HG03342 (cell line): ENCODE measurements at regions not wholly inside any gene's neighbourhood (a gene's known extent, or its start where the extent isn't known, plus 50 kb on each side); places are given as distances from the start of the nearest gene placed in this dataset.
"Not testable (repeated sequence)": the region's sequence is repeated elsewhere in the genome, so short reads cannot be mapped to it uniquely, and the experiment has no call there.

Experiments
- ATAC-seq: cut with Tn5 transposase; IDR thresholded peaks from one replicate; pipeline ENCODE4 v1.9.1; 2021; ENCODE audit warnings: mild to moderate bottlenecking, moderate library complexity; ENCODE audit not compliant: unreplicated experiment

- no peak for ATAC-seq
Observed at GRCh38 chr16:77488652-77489051, 53.8 kb upstream of the ADAMTS18 start.

DNA sequence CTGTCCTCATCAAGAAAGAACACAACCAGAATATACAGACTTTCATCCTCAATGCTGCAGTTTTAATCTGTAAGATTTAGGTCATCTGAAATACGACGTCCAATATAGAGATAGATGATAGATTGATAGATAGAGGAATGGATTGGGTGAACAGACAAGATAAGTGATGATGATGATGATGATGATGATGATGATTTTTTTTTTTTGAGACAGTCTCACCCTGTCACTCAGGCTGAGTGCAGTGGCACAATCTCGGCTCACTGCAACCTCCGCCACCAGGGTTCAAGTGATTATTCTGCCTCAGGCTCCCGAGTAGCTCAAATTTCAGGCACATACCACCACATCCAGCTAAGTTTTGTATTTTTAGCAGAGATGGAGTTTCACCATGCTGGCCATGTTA is 56.3 kb upstream of the ADAMTS18 start:
- ATAC-seq = no peak

DNA sequence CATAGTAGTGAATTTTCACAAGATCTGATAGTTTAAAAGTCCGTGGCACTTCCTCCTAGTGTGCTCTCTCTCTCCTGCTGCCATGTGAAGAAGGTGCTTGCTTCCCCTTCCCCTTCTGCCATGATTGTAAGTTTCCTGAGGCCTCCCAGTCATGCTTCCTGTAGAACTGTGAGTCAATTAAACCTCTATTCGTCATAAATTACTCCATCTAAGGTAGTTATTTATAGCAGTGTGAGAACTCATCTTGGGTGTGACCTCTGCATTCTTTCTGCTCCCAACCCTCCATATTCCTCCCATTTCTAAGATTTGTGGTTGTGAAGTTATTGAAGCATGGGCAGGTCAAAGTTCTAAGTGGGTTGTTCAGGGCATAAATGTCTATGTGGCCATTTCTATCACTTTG is 62.1 kb upstream of the ADAMTS18 start:
- ATAC-seq = no peak

DNA sequence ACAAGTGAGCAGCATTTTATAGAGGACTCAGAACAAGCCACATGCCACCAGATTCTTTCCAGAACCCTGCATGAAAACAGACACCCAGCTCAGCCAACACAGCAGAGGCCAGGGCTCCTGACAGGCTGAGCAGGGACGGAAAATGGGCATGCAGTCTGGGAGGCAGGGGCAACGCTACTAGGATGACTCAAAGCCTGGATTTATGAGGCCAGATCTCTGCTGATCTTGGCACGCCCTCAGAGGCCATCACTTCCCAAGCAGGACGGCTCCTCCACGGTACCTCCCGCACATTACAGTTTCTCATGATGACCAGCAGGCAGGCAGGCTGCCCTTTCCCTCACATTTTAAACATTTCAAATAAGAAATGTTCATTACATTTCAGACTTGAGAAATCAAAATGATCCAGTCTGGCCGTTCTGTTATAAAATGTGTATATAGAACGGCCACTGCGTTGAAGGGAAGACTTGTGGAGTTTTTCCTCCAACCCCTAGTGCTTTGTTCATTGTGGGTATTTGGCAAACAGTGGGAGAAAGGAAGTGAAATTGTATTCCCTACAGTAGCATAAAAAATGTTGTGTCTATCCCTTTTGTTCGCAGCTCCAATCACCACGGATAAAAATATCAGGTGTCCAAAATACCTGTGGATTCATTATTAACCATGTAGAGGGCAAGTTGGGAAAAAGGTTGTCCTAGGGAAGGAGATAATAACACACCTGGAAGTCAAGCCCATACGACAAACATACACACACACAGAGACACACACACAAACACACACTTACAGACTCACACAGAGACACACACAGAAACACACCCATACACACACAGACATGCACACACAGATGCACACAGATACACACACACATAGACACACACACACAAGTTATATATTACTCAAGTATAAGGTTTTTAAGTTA is 64.8 kb upstream of the ADAMTS18 start:
- no peak for ATAC-seq

DNA sequence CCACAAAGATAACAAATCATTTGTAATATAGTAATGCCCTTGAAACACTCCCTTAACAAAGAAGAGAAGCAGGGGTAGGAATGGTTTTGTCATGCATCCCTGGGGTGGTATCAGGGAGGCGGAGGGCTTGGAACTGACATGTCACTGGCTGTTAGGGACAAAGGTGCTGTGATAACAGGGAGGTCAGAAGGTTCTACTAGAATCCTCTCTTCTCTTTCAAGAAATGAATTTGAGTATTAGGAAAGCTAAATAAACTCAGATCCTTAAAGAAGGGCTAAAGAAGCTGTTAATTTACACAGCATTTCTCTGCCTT is 65.4 kb upstream of the ADAMTS18 start:
- no peak for ATAC-seq

DNA sequence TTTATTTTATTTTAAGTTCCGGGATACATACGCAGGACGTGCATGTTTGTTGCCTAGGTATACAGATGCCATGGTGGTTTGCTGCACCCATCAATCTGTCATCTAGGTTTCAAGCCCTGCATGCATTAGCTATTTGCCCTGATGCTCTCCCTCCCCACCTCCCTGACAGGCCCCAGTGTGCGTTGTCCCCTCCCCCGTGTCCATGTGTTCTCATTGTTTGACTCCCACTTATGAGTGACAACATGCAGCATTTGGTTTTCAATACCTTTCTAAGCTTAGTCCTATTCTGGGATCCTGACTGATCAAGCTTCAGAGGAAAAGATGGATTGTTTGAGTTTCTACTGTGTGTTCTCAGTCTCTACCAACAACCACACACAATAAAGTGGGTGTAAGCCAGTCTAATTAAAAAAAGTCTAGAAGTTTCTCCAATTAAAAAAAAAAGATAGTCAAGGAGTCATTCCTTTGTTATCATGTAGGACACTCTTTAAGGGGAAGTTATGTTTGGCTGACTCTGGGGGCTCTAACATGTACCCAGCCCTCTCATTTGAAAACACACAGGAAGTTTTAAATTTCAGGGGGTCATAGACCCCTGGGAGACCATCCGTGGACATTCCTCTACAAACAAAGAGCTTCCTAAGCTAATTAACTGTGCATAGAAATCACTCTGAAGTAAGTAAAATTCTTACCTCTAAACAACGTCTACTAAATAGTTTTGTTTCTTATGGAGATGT is 66.3 kb upstream of the ADAMTS18 start:
- ATAC-seq = no peak

- ATAC-seq = no peak
Observed at GRCh38 chr16:77502448-77502847, 67.6 kb upstream of the ADAMTS18 start.

GRCh38 chr16:77506492-77506891 is 71.7 kb upstream of the ADAMTS18 start:
- not testable (repeated sequence) for ATAC-seq

DNA sequence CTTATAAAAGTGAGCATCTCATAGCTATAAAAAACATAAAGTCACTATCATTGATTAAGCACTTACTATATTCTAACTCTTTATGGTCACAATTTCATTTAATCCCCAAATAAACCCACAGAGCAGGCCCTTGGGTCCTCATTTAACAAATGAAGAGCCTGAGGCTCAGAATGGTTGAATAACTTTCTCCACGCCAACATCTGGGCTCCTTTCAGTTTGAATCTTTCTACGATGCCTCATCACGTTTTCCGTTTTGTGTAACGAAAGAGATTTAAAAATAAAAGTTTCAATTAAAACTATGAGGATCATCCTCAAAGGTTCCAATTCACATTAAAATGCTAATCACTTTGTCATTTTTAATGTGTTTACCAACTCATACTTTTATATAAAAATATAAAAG is 74.2 kb upstream of the ADAMTS18 start:
- ATAC-seq = no peak

DNA sequence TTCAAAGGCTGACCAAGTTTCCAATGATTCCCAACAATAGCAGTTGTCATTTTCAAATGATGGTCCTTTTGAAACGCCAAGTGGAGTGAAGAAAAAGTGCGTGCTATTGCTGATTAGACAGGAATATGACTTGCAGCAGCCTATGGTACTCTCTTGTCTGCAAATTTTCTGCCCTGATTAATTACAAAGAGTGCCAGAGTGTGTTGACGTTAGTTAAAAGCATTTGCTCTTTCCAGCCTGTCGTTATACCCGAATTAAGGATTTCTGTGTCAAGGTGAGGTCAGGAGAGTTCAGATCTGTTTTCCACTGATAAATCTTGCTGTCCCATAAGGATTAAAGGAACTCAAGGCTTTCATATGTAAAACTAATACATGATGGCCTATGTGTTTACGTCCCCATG is 75.0 kb upstream of the ADAMTS18 start:
- no peak for ATAC-seq

- ATAC-seq = no peak
Observed at GRCh38 chr16:77511053-77511452, 76.2 kb upstream of the ADAMTS18 start.

- no peak for ATAC-seq
Observed at GRCh38 chr16:77514500-77515220, 79.8 kb upstream of the ADAMTS18 start.

GRCh38 chr16:77525226-77525625 is 90.4 kb upstream of the ADAMTS18 start:
- not testable (repeated sequence) for ATAC-seq

DNA sequence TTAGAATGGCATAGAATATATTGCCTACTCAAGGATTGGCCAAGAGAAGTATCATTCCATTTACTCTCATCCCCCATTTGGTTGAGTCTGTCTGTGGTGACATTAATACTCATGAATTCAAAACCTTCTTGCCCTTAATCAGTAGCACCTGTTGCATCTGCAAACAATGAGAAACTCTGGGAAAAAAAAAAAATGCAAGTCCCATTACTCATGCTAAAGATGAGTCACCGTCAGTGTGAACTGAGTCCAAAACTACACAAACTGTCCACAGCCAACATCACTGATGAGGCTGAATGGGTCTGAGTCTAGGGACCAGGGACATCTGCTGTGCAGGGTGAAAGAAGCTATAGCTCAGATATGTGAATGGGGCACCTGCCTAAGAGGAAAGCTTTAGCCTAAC is 96.9 kb upstream of the ADAMTS18 start:
- ATAC-seq = no peak

GRCh38 chr16:77536809-77537208 is 102.0 kb upstream of the ADAMTS18 start:
- no peak for ATAC-seq

DNA sequence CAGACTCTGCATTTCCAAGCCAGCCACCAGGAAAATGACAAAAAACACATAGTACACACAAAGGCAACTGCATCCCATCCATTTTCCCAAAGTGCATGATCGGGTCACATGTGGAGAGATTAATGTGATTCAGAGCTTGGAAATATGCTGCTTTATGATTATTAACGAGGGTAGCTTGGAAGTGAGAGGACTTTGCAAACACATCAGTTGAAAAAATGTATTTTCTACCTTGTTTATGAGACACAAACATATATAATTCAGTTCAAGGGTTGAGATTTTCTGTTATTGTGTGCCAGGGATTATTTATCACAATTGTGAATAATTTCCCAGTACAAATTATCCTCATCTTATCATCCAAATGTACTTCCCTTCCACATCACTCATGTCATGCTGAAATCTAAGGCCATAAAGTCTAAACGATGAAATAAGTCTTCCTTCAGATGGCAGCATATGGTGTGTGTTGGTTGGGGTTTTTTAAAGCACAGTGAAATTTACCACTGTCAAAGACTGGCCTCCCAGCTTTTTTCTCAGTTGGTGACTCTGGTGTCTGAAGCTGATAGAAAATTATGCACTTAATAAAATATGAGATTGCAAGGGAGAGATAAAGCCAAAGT is 104.7 kb upstream of the ADAMTS18 start:
- no peak for ATAC-seq

DNA sequence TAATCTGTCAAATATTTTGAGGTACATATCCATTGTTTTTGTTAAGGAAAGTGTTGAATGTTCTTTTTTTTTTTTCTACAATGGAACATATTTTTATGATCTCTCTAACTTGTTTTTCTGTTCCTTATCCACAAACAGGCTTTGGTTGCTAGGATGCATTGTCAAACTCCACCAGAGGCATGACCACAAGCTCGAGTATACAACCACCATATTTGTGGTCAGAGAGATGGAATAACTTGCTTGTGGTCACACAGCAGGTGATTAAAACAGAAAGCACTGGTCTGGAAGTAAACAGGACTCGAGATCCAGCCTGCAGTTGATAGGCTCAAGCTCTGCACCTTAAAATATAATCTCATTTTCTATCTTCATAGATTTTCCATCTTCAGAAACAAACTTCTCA is 105.8 kb upstream of the ADAMTS18 start:
- ATAC-seq = no peak

- ATAC-seq = no peak
Observed at GRCh38 chr16:77541165-77541564, 106.3 kb upstream of the ADAMTS18 start.

GRCh38 chr16:77548151-77548550 is 113.3 kb upstream of the ADAMTS18 start:
- ATAC-seq = no peak

GRCh38 chr16:77548766-77549165 is 113.9 kb upstream of the ADAMTS18 start:
- no peak for ATAC-seq

- no peak for ATAC-seq
Observed at GRCh38 chr16:77549876-77550275, 115.0 kb upstream of the ADAMTS18 start.
